GM23338 (cell line): ENCODE measurements at regions not wholly inside any gene's neighbourhood (a gene's known extent, or its start where the extent isn't known, plus 50 kb on each side); places are given as distances from the start of the nearest gene placed in this dataset.

Experiments used
- ATAC-seq: fragments of 200-7000 bp; cut with Tn5 transposase; 3 replicates; pipeline ENCODE4 v1.9.1; 2020
- DNase-seq: peaks from one replicate; pipeline ENCODE4 v3.0.0-alpha.2; 2015; ENCODE audit warnings: low spot score
- H2AFZ ChIP-seq: fragments of 200-600 bp; sonication (generic); 2 replicates; pipeline ENCODE4 v1.8.0; 2016; ENCODE audit warnings: antibody characterized with exemption, mild to moderate bottlenecking, moderate library complexity
- H3F3A ChIP-seq: fragments of 200-600 bp; sonication (generic); replicated peaks from 2 replicates; pipeline ENCODE4 v1.8.0; 2017; ENCODE audit warnings: antibody characterized with exemption, mixed run types, low read depth
- H3K27ac ChIP-seq: fragments of 200-600 bp; sonication (generic); 2 replicates; pipeline ENCODE4 v1.6.1; 2016; ENCODE audit warnings: low read depth
- H3K27me3 ChIP-seq: fragments of 200-600 bp; sonication (generic); 2 replicates; pipeline ENCODE4 v1.8.0; 2016; ENCODE audit warnings: mild to moderate bottlenecking, mixed run types, moderate library complexity; ENCODE audit not compliant: insufficient read depth
- H3K36me3 ChIP-seq: fragments of 200-600 bp; sonication (generic); 2 replicates; pipeline ENCODE4 v1.8.0; 2016; ENCODE audit warnings: mild to moderate bottlenecking; ENCODE audit not compliant: insufficient read depth
- H3K4me1 ChIP-seq: fragments of 200-600 bp; sonication (generic); 2 replicates; pipeline ENCODE4 v1.8.0; 2016; ENCODE audit warnings: mild to moderate bottlenecking, moderate library complexity; ENCODE audit not compliant: insufficient read depth
- H3K4me2 ChIP-seq: fragments of 200-600 bp; sonication (generic); 2 replicates; pipeline ENCODE4 v1.7.1; 2017; ENCODE audit warnings: mixed run types
- H3K4me3 ChIP-seq: fragments of 200-600 bp; sonication (generic); 2 replicates; pipeline ENCODE4 v1.6.1; 2016; ENCODE audit warnings: mixed run types
- H3K79me2 ChIP-seq: fragments of 200-600 bp; sonication (generic); replicated peaks from 2 replicates; pipeline ENCODE4 v1.8.0; 2017; ENCODE audit warnings: mild to moderate bottlenecking; ENCODE audit not compliant: insufficient read depth
- H3K9me2 ChIP-seq: fragments of 200-600 bp; sonication (generic); 2 replicates; pipeline ENCODE4 v1.8.0; 2017; ENCODE audit not compliant: insufficient read depth
- H4K20me1 ChIP-seq: fragments of 200-600 bp; sonication (generic); replicated peaks from 2 replicates; pipeline ENCODE4 v1.8.0; 2017; ENCODE audit warnings: mild to moderate bottlenecking; ENCODE audit not compliant: insufficient read depth
- H3K27ac Mint-ChIP-seq: 2 replicates; pipeline ENCODE4 v1.8.0; 2020; ENCODE audit warnings: inconsistent platforms, mild to moderate bottlenecking, moderate library complexity, mixed read lengths
- H3K27me3 Mint-ChIP-seq: 3 replicates; pipeline ENCODE4 v1.8.0; 2022; ENCODE audit warnings: low read depth, mild to moderate bottlenecking, moderate library complexity, mixed read lengths, inconsistent platforms; ENCODE audit not compliant: insufficient read depth, poor library complexity
- H3K36me3 Mint-ChIP-seq: 3 replicates; pipeline ENCODE4 v1.8.0; 2021; ENCODE audit warnings: low read depth, mild to moderate bottlenecking, inconsistent platforms, moderate library complexity, mixed read lengths
- H3K4me1 Mint-ChIP-seq: 3 replicates; pipeline ENCODE4 v1.8.0; 2020; ENCODE audit warnings: mild to moderate bottlenecking, inconsistent platforms, mixed read lengths
- H3K4me3 Mint-ChIP-seq: 3 replicates; pipeline ENCODE4 v1.8.0; 2021; ENCODE audit warnings: moderate library complexity, mild to moderate bottlenecking, inconsistent platforms, mixed read lengths
- H3K9me3 Mint-ChIP-seq: 3 replicates; pipeline ENCODE4 v1.8.0; 2020; ENCODE audit warnings: moderate library complexity, mild to moderate bottlenecking, inconsistent platforms, mixed read lengths
- CREB1 ChIP-seq: fragments of 250-450 bp; sonication (Bioruptor Pico); IDR thresholded peaks from 2 replicates; pipeline ENCODE4 v1.5.0; 2020; ENCODE audit warnings: low read depth, mild to moderate bottlenecking, moderate library complexity
- CTCF ChIP-seq, 2 experiments: fragments of 200-600 bp in 1 of 2; sonication (generic) in 1 of 2; conservative IDR thresholded peaks; 2 replicates each; pipeline versions ENCODE4 v1.5.1 to v1.6.1; 2016 to 2017; ENCODE audit warnings: antibody characterized with exemption in 2 of 2, low read depth in 2 of 2, mild to moderate bottlenecking in 2 of 2, moderate library complexity in 1 of 2
- EZH2 ChIP-seq: fragments of 200-600 bp; sonication (generic); IDR thresholded peaks from one replicate; pipeline ENCODE4 v1.8.0; 2017; ENCODE audit warnings: antibody characterized with exemption, mild to moderate bottlenecking, low read depth; ENCODE audit not compliant: unreplicated experiment
- JUNB ChIP-seq: IDR thresholded peaks from one replicate; pipeline ENCODE4 v1.6.1; 2016; ENCODE audit warnings: antibody characterized with exemption; ENCODE audit not compliant: unreplicated experiment
- NANOG ChIP-seq: IDR thresholded peaks from 2 replicates; pipeline ENCODE4 v1.6.1; 2016; ENCODE audit warnings: antibody characterized with exemption, borderline replicate concordance
- ZNF462 ChIP-seq: fragments of 250-450 bp; sonication (Bioruptor Pico); IDR thresholded peaks from 2 replicates; pipeline ENCODE4 v1.5.0; 2020; ENCODE audit warnings: mild to moderate bottlenecking, moderate library complexity

DNA sequence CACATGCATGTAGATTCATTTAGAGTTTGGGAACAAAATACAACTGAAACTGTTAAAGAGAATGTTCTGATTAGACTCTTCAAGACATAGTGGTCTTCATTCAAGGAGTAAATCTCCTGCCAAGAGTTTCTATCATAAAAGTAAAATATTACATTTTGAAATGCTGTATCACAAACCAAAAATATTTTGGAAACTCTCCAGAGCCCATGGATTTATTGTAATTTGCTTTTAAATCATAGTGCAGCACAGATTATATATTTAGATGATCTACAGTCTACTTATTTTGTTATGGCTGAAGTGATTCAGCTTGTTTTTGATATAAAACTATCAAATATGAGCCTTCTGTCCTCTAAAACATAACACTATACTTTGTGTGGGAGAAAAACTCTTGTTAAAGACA, 105.3 kb downstream of the DISP1 start:
- no peak overlapping the region for H3K4me3 ChIP-seq
- ATAC-seq (no peak), DNase-seq (no peak)
- Mint-ChIP-seq H3K9me3 (peaks cover 9% of the 10 kb centered on the region), H3K4me3 (no peak overlapping the region), H3K36me3 (peaks cover 8% of the 10 kb centered on the region), H3K27ac (no peak overlapping the region), H3K4me1 (no peaks in the 10 kb centered on the region; the same call in 2 of the 3 replicates), H3K27me3 (no peaks in the 10 kb centered on the region)
- H3K4me1 ChIP-seq = no peaks in the 10 kb centered on the region; the same call in 1 of the 2 replicates
- H3K79me2 ChIP-seq = no peaks in the 10 kb centered on the region
- TF ChIP-seq ZNF462 (CRISPR knock-in tag) (no peak), EZH2 (no peak), JUNB (no peak), CTCF (conservative IDR thresholded peaks at IDR 0.05; ENCODE audit: low read depth in 2 of 2) (no peak), CREB1 (no peak), NANOG (no peak)
- no peaks in the 10 kb centered on the region for H4K20me1 ChIP-seq
- no peaks in the 10 kb centered on the region for H3K27me3 ChIP-seq
- H3K4me2 ChIP-seq = no peak overlapping the region
- no peaks in the 10 kb centered on the region for H3K9me2 ChIP-seq
- peaks cover 6% of the 10 kb centered on the region; the same call in 1 of the 2 replicates for H3K36me3 ChIP-seq
- no peak overlapping the region for H2AFZ ChIP-seq
- H3K27ac ChIP-seq = no peak overlapping the region
- no peaks in the 10 kb centered on the region for H3F3A ChIP-seq
